Osteoblast (primary cell): ENCODE measurements at regions not wholly inside any gene's neighbourhood (a gene's known extent, or its start where the extent isn't known, plus 50 kb on each side); places are given as distances from the start of the nearest gene placed in this dataset.

Experiments
- DNase-seq: peaks from one replicate; pipeline ENCODE4 v3.0.0; 2011; ENCODE audit warnings: low spot score, mixed read lengths; ENCODE audit not compliant: insufficient read length; ENCODE audit errors: missing footprints
- H2AFZ ChIP-seq: 2 replicates; pipeline ENCODE4 v1.6.0; 2011; ENCODE audit warnings: mild to moderate bottlenecking, low read length
- H3K27ac ChIP-seq: 2 replicates; pipeline ENCODE4 v1.5.1; 2011; ENCODE audit warnings: mild to moderate bottlenecking, low read depth, low read length, moderate library complexity
- H3K27me3 ChIP-seq: 2 replicates; pipeline ENCODE4 v1.6.0; 2012; ENCODE audit warnings: mild to moderate bottlenecking, control low read depth, inconsistent platforms, low read length, moderate library complexity; ENCODE audit not compliant: insufficient read depth
- H3K36me3 ChIP-seq: 2 replicates; pipeline ENCODE4 v1.5.1; 2011; ENCODE audit warnings: mild to moderate bottlenecking, low read length, control low read depth, moderate library complexity; ENCODE audit not compliant: insufficient read depth
- H3K4me1 ChIP-seq: 2 replicates; pipeline ENCODE4 v1.5.1; 2011; ENCODE audit warnings: mild to moderate bottlenecking, low read length, control low read depth, moderate library complexity; ENCODE audit not compliant: insufficient read depth
- H3K4me2 ChIP-seq: 2 replicates; pipeline ENCODE4 v1.6.0; 2011; ENCODE audit warnings: mild to moderate bottlenecking, low read length; ENCODE audit not compliant: insufficient read depth
- H3K4me3 ChIP-seq: fragments of 200-600 bp; sonication (generic); 3 replicates; pipeline ENCODE4 v1.5.1; 2012; ENCODE audit warnings: mild to moderate bottlenecking, low read length, inconsistent platforms; ENCODE audit not compliant: insufficient read depth
- H3K79me2 ChIP-seq: 2 replicates; pipeline ENCODE4 v1.6.0; 2012; ENCODE audit warnings: mild to moderate bottlenecking, low read length, control low read depth, inconsistent platforms; ENCODE audit not compliant: insufficient read depth
- H3K9me3 ChIP-seq: 2 replicates; pipeline ENCODE4 v1.5.1; 2011; ENCODE audit warnings: low read depth, low read length, control low read depth
- H4K20me1 ChIP-seq: 2 replicates; pipeline ENCODE4 v1.6.0; 2012; ENCODE audit warnings: mild to moderate bottlenecking, low read length, control low read depth; ENCODE audit not compliant: insufficient read depth
- CTCF ChIP-seq: IDR thresholded peaks from 2 replicates; pipeline ENCODE4 v1.5.1; 2011; ENCODE audit warnings: mild to moderate bottlenecking, low read depth, low read length, moderate library complexity; ENCODE audit errors: extremely low read depth

GRCh38 chr17:13996276-13996675 lies 73.0 kb upstream of the COX10 start:
- no peak for TF ChIP-seq CTCF
- Histone ChIP-seq H3K4me1 (no peaks in the 10 kb centered on the region), H3K36me3 (no peaks in the 10 kb centered on the region), H3K27ac (no peak overlapping the region), H3K4me3 (no peak overlapping the region), H4K20me1 (no peaks in the 10 kb centered on the region), H3K9me3 (no peaks in the 10 kb centered on the region), H3K27me3 (no peaks in the 10 kb centered on the region), H2AFZ (no peak overlapping the region), H3K4me2 (no peak overlapping the region), H3K79me2 (no peaks in the 10 kb centered on the region)
- DNase-seq, result no peak

GRCh38 chr17:13996748-13997147 lies 72.6 kb upstream of the COX10 start:
- no peaks in the 10 kb centered on the region for H4K20me1 ChIP-seq
- H3K79me2 ChIP-seq, result no peaks in the 10 kb centered on the region
- no peaks in the 10 kb centered on the region for H3K4me1 ChIP-seq
- no peaks in the 10 kb centered on the region for H3K9me3 ChIP-seq
- H3K4me3 ChIP-seq, result no peak overlapping the region
- H3K36me3 ChIP-seq, result no peaks in the 10 kb centered on the region
- no peak for DNase-seq
- no peaks in the 10 kb centered on the region for H3K27me3 ChIP-seq
- no peak overlapping the region for H3K27ac ChIP-seq
- no peak for TF ChIP-seq CTCF
- no peak overlapping the region for H2AFZ ChIP-seq
- no peak overlapping the region for H3K4me2 ChIP-seq

- DNase-seq, result no peak
- no peaks in the 10 kb centered on the region for H3K4me1 ChIP-seq
Measured at GRCh38 chr17:14004927-14005620, 64.2 kb upstream of the COX10 start.

More at GRCh38 chr17:14004927-14005620, 64.2 kb upstream of the COX10 start:
- H3K27me3 ChIP-seq, result no peaks in the 10 kb centered on the region
- no peak overlapping the region for H3K4me3 ChIP-seq
- no peaks in the 10 kb centered on the region for H4K20me1 ChIP-seq
- H3K36me3 ChIP-seq, result no peaks in the 10 kb centered on the region
- H3K9me3 ChIP-seq, result no peaks in the 10 kb centered on the region
- TF ChIP-seq CTCF, result no peak
- H3K79me2 ChIP-seq, result no peaks in the 10 kb centered on the region
- no peak overlapping the region for H2AFZ ChIP-seq
- no peak overlapping the region for H3K4me2 ChIP-seq
- no peak overlapping the region for H3K27ac ChIP-seq
